Hepatocyte (in vitro differentiated cells): ENCODE measurements at regions not wholly inside any gene's neighbourhood (a gene's known extent, or its start where the extent isn't known, plus 50 kb on each side); places are given as distances from the start of the nearest gene placed in this dataset.

Experiments
- DNase-seq: peaks from one replicate; pipeline ENCODE4 v3.0.0-alpha.2; 2016; ENCODE audit warnings: low spot score
- H2AFZ ChIP-seq: fragments of 200-600 bp; sonication (generic); 2 replicates; pipeline ENCODE4 v1.6.0; 2016; ENCODE audit warnings: antibody characterized with exemption, mild to moderate bottlenecking
- H3K27ac ChIP-seq: fragments of 200-600 bp; sonication (generic); 2 replicates; pipeline ENCODE4 v1.5.1; 2016; ENCODE audit warnings: mild to moderate bottlenecking
- H3K27me3 ChIP-seq: fragments of 200-600 bp; sonication (generic); 2 replicates; pipeline ENCODE4 v1.6.1; 2016
- H3K36me3 ChIP-seq: fragments of 200-600 bp; sonication (generic); replicated peaks from 2 replicates; pipeline ENCODE4 v1.5.1; 2016; ENCODE audit warnings: low read depth; ENCODE audit not compliant: insufficient read depth
- H3K4me1 ChIP-seq: fragments of 200-600 bp; sonication (generic); 2 replicates; pipeline ENCODE4 v1.5.1; 2016; ENCODE audit warnings: mild to moderate bottlenecking, moderate library complexity; ENCODE audit not compliant: insufficient read depth
- H3K4me2 ChIP-seq: fragments of 200-600 bp; sonication (generic); 2 replicates; pipeline ENCODE4 v1.6.0; 2016
- H3K4me3 ChIP-seq: fragments of 200-600 bp; sonication (generic); 2 replicates; pipeline ENCODE4 v1.5.1; 2016; ENCODE audit warnings: mild to moderate bottlenecking
- H3K79me2 ChIP-seq: fragments of 200-600 bp; sonication (generic); 2 replicates; pipeline ENCODE4 v1.6.0; 2017; ENCODE audit warnings: mild to moderate bottlenecking
- H3K9me2 ChIP-seq: fragments of 200-600 bp; sonication (generic); replicated peaks from 2 replicates; pipeline ENCODE4 v1.6.0; 2017; ENCODE audit warnings: mild to moderate bottlenecking; ENCODE audit not compliant: insufficient read depth
- H3K9me3 ChIP-seq: fragments of 200-600 bp; sonication (generic); 2 replicates; pipeline ENCODE4 v1.5.1; 2016; ENCODE audit warnings: low read depth, mild to moderate bottlenecking
- H4K20me1 ChIP-seq: fragments of 200-600 bp; sonication (generic); 2 replicates; pipeline ENCODE4 v1.6.0; 2016; ENCODE audit warnings: mild to moderate bottlenecking; ENCODE audit not compliant: insufficient read depth, poor library complexity, severe bottlenecking
- CTCF ChIP-seq: fragments of 200-600 bp; sonication (generic); IDR thresholded peaks from 2 replicates; pipeline ENCODE4 v1.5.1; 2016; ENCODE audit warnings: antibody characterized with exemption, mild to moderate bottlenecking; ENCODE audit not compliant: poor library complexity
- EZH2 ChIP-seq: fragments of 200-600 bp; sonication (generic); IDR thresholded peaks from 2 replicates; pipeline ENCODE4 v1.6.1; 2016; ENCODE audit warnings: antibody characterized with exemption, mild to moderate bottlenecking, borderline replicate concordance
- EZH2phosphoT487 ChIP-seq: fragments of 200-600 bp; sonication (generic); IDR thresholded peaks from one replicate; pipeline ENCODE4 v1.6.1; 2018; ENCODE audit warnings: antibody characterized with exemption, mild to moderate bottlenecking, low read depth, moderate library complexity; ENCODE audit not compliant: unreplicated experiment, severe bottlenecking
- WGBS: methylation state at CpG from one replicate; pipeline ENCODE4 v1.1.6; 2016; ENCODE audit warnings: low lambda C conversion rate; ENCODE audit errors: missing lambda C conversion rate; 5-methylcytosine and 5-hydroxymethylcytosine counted together

DNA sequence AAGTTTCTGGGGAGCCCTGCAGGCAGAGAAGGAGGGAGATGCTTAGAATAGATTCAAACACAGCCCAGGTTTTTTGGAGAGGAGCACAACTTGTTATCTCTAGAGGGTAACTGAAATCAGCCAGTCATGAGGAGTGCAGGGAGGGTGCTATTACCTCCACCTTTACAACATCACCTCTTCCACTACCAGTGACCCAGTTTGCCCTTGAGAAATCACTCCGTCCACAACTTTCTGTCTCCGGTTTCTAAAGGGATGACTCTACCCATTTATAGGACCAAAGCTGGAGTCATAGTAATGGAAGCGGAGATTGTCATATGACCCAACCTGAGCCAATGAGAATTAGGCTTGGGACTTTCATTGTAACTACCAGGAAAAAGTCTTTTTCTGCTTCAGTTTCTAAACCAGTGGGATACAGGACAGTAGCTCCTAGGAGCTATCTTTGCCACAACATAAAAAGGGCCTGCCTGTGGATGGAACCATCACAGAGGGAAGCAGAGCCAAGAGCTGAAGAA lies 131.2 kb upstream of the SERPIND1 start:
- no peak for TF ChIP-seq EZH2phosphoT487
- TF ChIP-seq EZH2, result no peak
- no peak for TF ChIP-seq CTCF
- H3K27ac ChIP-seq, result no peak overlapping the region
- H3K4me2 ChIP-seq, result no peak overlapping the region
- DNase-seq, result no peak
- H3K27me3 ChIP-seq, result no peaks in the 10 kb centered on the region
- H3K36me3 ChIP-seq, result no peaks in the 10 kb centered on the region
- 91% methylated on average over 3 of the region's 3 CpGs for WGBS
- H3K79me2 ChIP-seq, result no peaks in the 10 kb centered on the region
- H4K20me1 ChIP-seq, result no peaks in the 10 kb centered on the region
- no peaks in the 10 kb centered on the region for H3K9me2 ChIP-seq
- H2AFZ ChIP-seq, result no peak overlapping the region
- no peaks in the 10 kb centered on the region for H3K4me1 ChIP-seq
- no peak overlapping the region for H3K4me3 ChIP-seq
- H3K9me3 ChIP-seq, result no peaks in the 10 kb centered on the region

DNA sequence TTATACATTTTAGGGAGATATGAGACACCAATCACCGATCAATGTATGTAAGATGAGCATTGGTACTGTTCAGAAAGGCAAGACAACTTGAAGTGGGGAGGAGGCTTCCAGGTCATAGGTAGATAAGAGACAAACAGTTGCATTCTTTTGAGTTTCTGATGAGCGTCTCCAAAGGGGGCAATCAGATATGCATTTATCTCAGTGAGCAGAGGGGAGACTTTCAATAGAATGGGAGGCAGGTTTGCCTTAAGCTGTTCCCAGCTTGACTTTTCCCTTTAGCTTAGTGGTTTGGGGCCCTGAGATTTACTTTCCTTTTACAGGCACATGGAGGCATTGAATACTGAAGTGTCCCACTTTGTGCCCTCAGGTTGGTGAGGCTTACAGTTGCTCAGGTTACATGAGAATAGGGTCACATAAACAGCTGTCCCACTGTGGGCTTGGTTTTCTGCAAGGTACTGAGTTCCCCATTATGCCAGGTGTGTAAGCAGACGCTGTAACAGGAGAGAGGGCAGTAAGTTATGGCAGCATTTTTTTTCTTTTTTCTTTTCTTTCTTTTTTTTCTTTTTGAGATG lies 129.8 kb upstream of the SERPIND1 start:
- no peaks in the 10 kb centered on the region for H3K9me2 ChIP-seq
- no peak overlapping the region for H3K27ac ChIP-seq
- no peak overlapping the region for H2AFZ ChIP-seq
- DNase-seq, result no peak
- H3K4me1 ChIP-seq, result no peaks in the 10 kb centered on the region
- H4K20me1 ChIP-seq, result no peaks in the 10 kb centered on the region
- no peaks in the 10 kb centered on the region for H3K36me3 ChIP-seq
- TF ChIP-seq EZH2phosphoT487 (no peak), CTCF (no peak), EZH2 (no peak)
- H3K27me3 ChIP-seq, result no peaks in the 10 kb centered on the region
- WGBS, result 79% methylated on average over 3 of the region's 3 CpGs
- H3K4me3 ChIP-seq, result no peak overlapping the region
- H3K79me2 ChIP-seq, result no peaks in the 10 kb centered on the region
- no peak overlapping the region for H3K4me2 ChIP-seq
- H3K9me3 ChIP-seq, result no peaks in the 10 kb centered on the region

DNA sequence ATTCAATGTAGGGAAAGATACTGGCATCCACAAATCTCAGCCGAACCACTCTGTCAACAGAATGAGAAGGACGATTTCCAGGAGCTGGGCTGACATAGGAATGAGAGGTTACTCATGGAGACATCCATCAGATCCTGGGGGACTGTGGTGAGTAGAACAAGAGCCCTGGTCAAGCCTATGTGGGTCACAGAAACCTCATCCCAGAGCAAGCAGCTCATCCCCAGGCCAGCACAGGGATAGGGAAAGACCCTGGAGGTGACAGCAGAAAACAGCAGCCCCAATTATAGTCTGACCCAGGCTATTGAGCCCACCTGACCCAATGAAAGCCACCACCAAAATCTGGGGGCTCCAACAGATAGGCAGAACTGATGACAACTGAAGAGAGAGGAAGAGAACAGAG lies 128.0 kb upstream of the SERPIND1 start:
- Histone ChIP-seq H3K9me2 (no peaks in the 10 kb centered on the region), H3K27me3 (no peaks in the 10 kb centered on the region), H3K4me3 (no peak overlapping the region), H3K36me3 (no peaks in the 10 kb centered on the region), H3K27ac (no peak overlapping the region), H3K9me3 (no peaks in the 10 kb centered on the region), H3K4me1 (no peaks in the 10 kb centered on the region), H3K79me2 (no peaks in the 10 kb centered on the region), H3K4me2 (no peak overlapping the region), H4K20me1 (no peaks in the 10 kb centered on the region), H2AFZ (no peak overlapping the region)
- TF ChIP-seq EZH2, result no peak
- TF ChIP-seq EZH2phosphoT487, result no peak
- no peak for TF ChIP-seq CTCF
- DNase-seq, result no peak
- WGBS, result 72% methylated on average over 2 of the region's 2 CpGs
